Neural cell (in vitro differentiated cells): ENCODE measurements at regions not wholly inside any gene's neighbourhood (a gene's known extent, or its start where the extent isn't known, plus 50 kb on each side); places are given as distances from the start of the nearest gene placed in this dataset.
"Not testable (repeated sequence)": the region's sequence is repeated elsewhere in the genome, so short reads cannot be mapped to it uniquely, and the experiment has no call there.

Experiments
- H2AFZ ChIP-seq: fragments of 200-600, 300-800 bp; sonication (generic), shearing (Covaris generic); 2 replicates; pipeline ENCODE4 v1.6.0; 2014; ENCODE audit warnings: low read depth, mild to moderate bottlenecking, antibody characterized with exemption, low read length, moderate library complexity
- H3F3A ChIP-seq: fragments of 200-600 bp; shearing (Covaris generic); 2 replicates; pipeline ENCODE4 v1.6.1; 2016; ENCODE audit warnings: mild to moderate bottlenecking, moderate library complexity, mixed read lengths, antibody characterized with exemption, low read length; ENCODE audit not compliant: insufficient read depth, poor library complexity, severe bottlenecking
- H3K27ac ChIP-seq: fragments of 200-600, 300-800 bp; sonication (generic), shearing (Covaris generic); 2 replicates; pipeline ENCODE4 v1.5.1; 2014; ENCODE audit warnings: mild to moderate bottlenecking, low read length, moderate library complexity
- H3K27me3 ChIP-seq: fragments of 300-800, 200-600 bp; sonication (generic), shearing (Covaris generic); 2 replicates; pipeline ENCODE4 v1.6.0; 2014; ENCODE audit warnings: mild to moderate bottlenecking, low read depth, low read length, moderate library complexity; ENCODE audit not compliant: insufficient read depth
- H3K36me3 ChIP-seq: fragments of 300-800, 200-600 bp; sonication (generic), shearing (Covaris generic); 2 replicates; pipeline ENCODE4 v1.5.1; 2014; ENCODE audit warnings: mild to moderate bottlenecking, antibody characterized with exemption, low read length, moderate library complexity; ENCODE audit not compliant: insufficient read depth
- H3K4me2 ChIP-seq: fragments of 300-800, 200-600 bp; sonication (generic), shearing (Covaris generic); 2 replicates; pipeline ENCODE4 v1.6.0; 2014; ENCODE audit warnings: mild to moderate bottlenecking, low read length
- H3K4me3 ChIP-seq: fragments of 300-800, 200-600 bp; sonication (generic), shearing (Covaris generic); 2 replicates; pipeline ENCODE4 v1.5.1; 2014; ENCODE audit warnings: mild to moderate bottlenecking, low read length, moderate library complexity
- H3K79me2 ChIP-seq: fragments of 200-600 bp; shearing (Covaris generic); replicated peaks from 2 replicates; pipeline ENCODE4 v1.6.0; 2014; ENCODE audit warnings: mild to moderate bottlenecking, low read length, moderate library complexity; ENCODE audit not compliant: insufficient read depth
- H3K9ac ChIP-seq: fragments of 300-800, 200-600 bp; sonication (generic), shearing (Covaris generic); 2 replicates; pipeline ENCODE4 v1.6.1; 2016; ENCODE audit warnings: mild to moderate bottlenecking, low read length, mixed read lengths
- H3K9me2 ChIP-seq: fragments of 200-600 bp; shearing (Covaris generic); 2 replicates; pipeline ENCODE4 v1.6.1; 2016; ENCODE audit warnings: mild to moderate bottlenecking, low read length, mixed read lengths; ENCODE audit not compliant: insufficient read depth
- H3K9me3 ChIP-seq: fragments of 200-600, 300-800 bp; sonication (generic), shearing (Covaris generic); 2 replicates; pipeline ENCODE4 v1.6.1; 2016; ENCODE audit warnings: mild to moderate bottlenecking, mixed run types, low read length, moderate library complexity, mixed read lengths
- H4K20me1 ChIP-seq: fragments of 200-600 bp; shearing (Covaris generic); 2 replicates; pipeline ENCODE4 v1.6.1; 2016; ENCODE audit warnings: mild to moderate bottlenecking, mixed run types; ENCODE audit not compliant: insufficient read depth
- EP300 ChIP-seq: fragments of 450-650 bp; conservative IDR thresholded peaks from 2 replicates; pipeline ENCODE4 v1.6.1; 2014; ENCODE audit warnings: antibody characterized with exemption, mild to moderate bottlenecking, moderate library complexity; ENCODE audit not compliant: poor library complexity, severe bottlenecking
- EZH2 ChIP-seq: fragments of 200-600, 300-800 bp; shearing (Covaris generic), sonication (generic); IDR thresholded peaks from 2 replicates; pipeline ENCODE4 v1.6.1; 2014; ENCODE audit warnings: antibody characterized with exemption, low read length, borderline replicate concordance, mild to moderate bottlenecking; ENCODE audit not compliant: insufficient read depth, poor library complexity, severe bottlenecking
- MXI1 ChIP-seq: fragments of 450-650 bp; conservative IDR thresholded peaks from 2 replicates; pipeline ENCODE4 v1.6.1; 2014; ENCODE audit warnings: antibody characterized with exemption, mild to moderate bottlenecking; ENCODE audit not compliant: poor library complexity, severe bottlenecking
- POLR2AphosphoS5 ChIP-seq: IDR thresholded peaks from 2 replicates; pipeline ENCODE4 v1.6.1; 2012
- RAD21 ChIP-seq: fragments of 450-650 bp; conservative IDR thresholded peaks from 2 replicates; pipeline ENCODE4 v1.6.1; 2014; ENCODE audit warnings: antibody characterized with exemption, mild to moderate bottlenecking, moderate library complexity
- SMC3 ChIP-seq: fragments of 450-650 bp; conservative IDR thresholded peaks from 2 replicates; pipeline ENCODE4 v1.6.1; 2014; ENCODE audit warnings: antibody characterized with exemption, mild to moderate bottlenecking, moderate library complexity; ENCODE audit not compliant: poor library complexity
- TAF1 ChIP-seq: IDR thresholded peaks from 2 replicates; pipeline ENCODE4 v1.6.1; 2012; ENCODE audit warnings: low read depth
- TF ChIP-seq, protein P1 (sequence below): IDR thresholded peaks from 2 replicates; pipeline ENCODE4 v1.6.1; 2012; ENCODE audit warnings: borderline replicate concordance
- TF ChIP-seq, protein P2 (sequence below): fragments of 450-650 bp; IDR thresholded peaks from 2 replicates; pipeline ENCODE4 v1.5.1; 2014; ENCODE audit warnings: antibody characterized with exemption, mild to moderate bottlenecking, moderate library complexity; ENCODE audit not compliant: poor library complexity, severe bottlenecking

DNA sequence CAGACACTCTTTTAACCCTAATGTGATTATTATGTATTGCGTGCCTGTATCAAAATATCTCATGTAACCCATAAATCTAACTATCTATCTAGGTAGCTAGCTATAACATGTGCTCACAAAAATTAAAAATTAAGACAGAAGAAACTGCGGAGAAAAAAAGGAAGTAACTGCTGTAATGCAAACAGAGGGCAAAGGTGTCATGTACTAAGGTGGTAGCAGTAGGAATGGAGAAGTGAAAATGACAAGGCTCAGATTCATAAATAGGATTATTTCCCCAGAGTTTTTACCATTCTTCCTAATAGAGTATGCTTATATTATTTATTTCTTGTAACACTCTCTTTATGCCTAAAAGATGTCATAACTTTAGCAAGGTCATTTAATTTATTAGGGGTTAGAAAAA is 1527.5 kb upstream of the C9orf72 start:
- no peak overlapping the region for H3K9ac ChIP-seq
- H2AFZ ChIP-seq, result no peak overlapping the region
- H3F3A ChIP-seq, result no peaks in the 10 kb centered on the region
- H3K27ac ChIP-seq, result no peak overlapping the region
- no peaks in the 10 kb centered on the region for H4K20me1 ChIP-seq
- H3K36me3 ChIP-seq, result no peaks in the 10 kb centered on the region
- TF ChIP-seq SMC3 (no peak), MXI1 (no peak), POLR2AphosphoS5 (no peak)
- H3K4me3 ChIP-seq, result no peak overlapping the region
- H3K27me3 ChIP-seq, result no peaks in the 10 kb centered on the region
- no peak overlapping the region for H3K4me2 ChIP-seq
- H3K9me3 ChIP-seq, result no peaks in the 10 kb centered on the region
- no peaks in the 10 kb centered on the region for H3K9me2 ChIP-seq
- peaks cover 4% of the 10 kb centered on the region for H3K79me2 ChIP-seq

DNA sequence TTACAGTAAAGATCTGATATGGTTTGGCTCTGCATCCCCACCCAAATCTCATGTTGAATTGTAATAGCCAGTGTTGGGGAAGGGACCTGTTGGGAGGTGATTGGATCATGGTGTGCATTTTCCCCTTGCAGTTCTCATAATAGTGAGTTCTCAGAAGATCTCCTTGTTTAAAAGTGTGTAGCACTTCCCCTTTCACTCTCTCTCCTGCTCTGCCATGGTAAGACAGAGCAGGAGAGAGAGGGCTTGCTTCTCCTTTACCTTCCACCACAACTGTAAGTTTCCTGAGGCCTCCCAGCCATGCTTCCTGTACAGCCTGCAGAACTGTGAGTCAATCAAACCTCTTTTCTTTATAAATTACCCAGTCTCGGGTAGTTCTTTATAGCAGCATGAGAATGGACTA is 1530.9 kb upstream of the C9orf72 start:
- H3K4me2 ChIP-seq, H3F3A ChIP-seq, H3K27me3 ChIP-seq, H3K9me3 ChIP-seq, H3K4me3 ChIP-seq, H3K79me2 ChIP-seq, H3K27ac ChIP-seq, H3K9me2 ChIP-seq, H2AFZ ChIP-seq, H4K20me1 ChIP-seq, H3K9ac ChIP-seq, H3K36me3 ChIP-seq: not testable (repeated sequence)

DNA sequence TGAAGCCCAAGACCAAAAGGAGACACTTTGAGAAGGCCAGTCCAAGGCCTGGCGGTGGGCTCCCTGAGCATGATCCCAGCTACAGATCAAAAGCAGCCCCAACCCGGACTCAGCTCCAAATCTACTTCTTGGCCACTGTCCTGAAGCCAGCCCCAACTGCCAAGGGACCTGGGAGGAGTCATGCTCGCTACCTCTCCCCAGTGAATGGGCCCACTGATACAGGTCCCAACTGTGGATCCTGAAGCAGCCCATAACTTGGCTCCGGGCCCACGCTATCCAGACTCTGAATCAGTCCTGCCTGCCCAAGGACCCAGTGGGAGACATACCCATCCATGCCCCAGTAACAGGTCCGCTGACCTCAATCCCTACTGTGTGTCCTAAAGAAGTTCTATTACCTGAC is 1545.3 kb upstream of the C9orf72 start:
- TF ChIP-seq, protein P1, sequence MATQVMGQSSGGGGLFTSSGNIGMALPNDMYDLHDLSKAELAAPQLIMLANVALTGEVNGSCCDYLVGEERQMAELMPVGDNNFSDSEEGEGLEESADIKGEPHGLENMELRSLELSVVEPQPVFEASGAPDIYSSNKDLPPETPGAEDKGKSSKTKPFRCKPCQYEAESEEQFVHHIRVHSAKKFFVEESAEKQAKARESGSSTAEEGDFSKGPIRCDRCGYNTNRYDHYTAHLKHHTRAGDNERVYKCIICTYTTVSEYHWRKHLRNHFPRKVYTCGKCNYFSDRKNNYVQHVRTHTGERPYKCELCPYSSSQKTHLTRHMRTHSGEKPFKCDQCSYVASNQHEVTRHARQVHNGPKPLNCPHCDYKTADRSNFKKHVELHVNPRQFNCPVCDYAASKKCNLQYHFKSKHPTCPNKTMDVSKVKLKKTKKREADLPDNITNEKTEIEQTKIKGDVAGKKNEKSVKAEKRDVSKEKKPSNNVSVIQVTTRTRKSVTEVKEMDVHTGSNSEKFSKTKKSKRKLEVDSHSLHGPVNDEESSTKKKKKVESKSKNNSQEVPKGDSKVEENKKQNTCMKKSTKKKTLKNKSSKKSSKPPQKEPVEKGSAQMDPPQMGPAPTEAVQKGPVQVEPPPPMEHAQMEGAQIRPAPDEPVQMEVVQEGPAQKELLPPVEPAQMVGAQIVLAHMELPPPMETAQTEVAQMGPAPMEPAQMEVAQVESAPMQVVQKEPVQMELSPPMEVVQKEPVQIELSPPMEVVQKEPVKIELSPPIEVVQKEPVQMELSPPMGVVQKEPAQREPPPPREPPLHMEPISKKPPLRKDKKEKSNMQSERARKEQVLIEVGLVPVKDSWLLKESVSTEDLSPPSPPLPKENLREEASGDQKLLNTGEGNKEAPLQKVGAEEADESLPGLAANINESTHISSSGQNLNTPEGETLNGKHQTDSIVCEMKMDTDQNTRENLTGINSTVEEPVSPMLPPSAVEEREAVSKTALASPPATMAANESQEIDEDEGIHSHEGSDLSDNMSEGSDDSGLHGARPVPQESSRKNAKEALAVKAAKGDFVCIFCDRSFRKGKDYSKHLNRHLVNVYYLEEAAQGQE, result no peak
- TF ChIP-seq SMC3 (no peak), MXI1 (no peak), RAD21 (no peak), EP300 (no peak), POLR2AphosphoS5 (no peak), TAF1 (no peak), EZH2 (no peak)
- TF ChIP-seq, protein P2, sequence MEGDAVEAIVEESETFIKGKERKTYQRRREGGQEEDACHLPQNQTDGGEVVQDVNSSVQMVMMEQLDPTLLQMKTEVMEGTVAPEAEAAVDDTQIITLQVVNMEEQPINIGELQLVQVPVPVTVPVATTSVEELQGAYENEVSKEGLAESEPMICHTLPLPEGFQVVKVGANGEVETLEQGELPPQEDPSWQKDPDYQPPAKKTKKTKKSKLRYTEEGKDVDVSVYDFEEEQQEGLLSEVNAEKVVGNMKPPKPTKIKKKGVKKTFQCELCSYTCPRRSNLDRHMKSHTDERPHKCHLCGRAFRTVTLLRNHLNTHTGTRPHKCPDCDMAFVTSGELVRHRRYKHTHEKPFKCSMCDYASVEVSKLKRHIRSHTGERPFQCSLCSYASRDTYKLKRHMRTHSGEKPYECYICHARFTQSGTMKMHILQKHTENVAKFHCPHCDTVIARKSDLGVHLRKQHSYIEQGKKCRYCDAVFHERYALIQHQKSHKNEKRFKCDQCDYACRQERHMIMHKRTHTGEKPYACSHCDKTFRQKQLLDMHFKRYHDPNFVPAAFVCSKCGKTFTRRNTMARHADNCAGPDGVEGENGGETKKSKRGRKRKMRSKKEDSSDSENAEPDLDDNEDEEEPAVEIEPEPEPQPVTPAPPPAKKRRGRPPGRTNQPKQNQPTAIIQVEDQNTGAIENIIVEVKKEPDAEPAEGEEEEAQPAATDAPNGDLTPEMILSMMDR, result no peak
- Histone ChIP-seq H3K36me3 (no peaks in the 10 kb centered on the region), H3K27ac (no peak overlapping the region), H3K4me3 (no peak overlapping the region), H3K4me2 (no peak overlapping the region), H3K9me2 (no peaks in the 10 kb centered on the region), H3K9ac (no peak overlapping the region), H3F3A (no peaks in the 10 kb centered on the region), H3K9me3 (no peaks in the 10 kb centered on the region), H2AFZ (no peak overlapping the region), H3K27me3 (no peaks in the 10 kb centered on the region), H4K20me1 (no peaks in the 10 kb centered on the region), H3K79me2 (no peaks in the 10 kb centered on the region)
